Hepatocyte (in vitro differentiated cells): ENCODE measurements at regions not wholly inside any gene's neighbourhood (a gene's known extent, or its start where the extent isn't known, plus 50 kb on each side); places are given as distances from the start of the nearest gene placed in this dataset.

Source experiments
- EZH2 ChIP-seq: fragments of 200-600 bp; sonication (generic); IDR thresholded peaks from 2 replicates; pipeline ENCODE4 v1.6.1; 2016; ENCODE audit warnings: antibody characterized with exemption, mild to moderate bottlenecking, borderline replicate concordance
- TF ChIP-seq, protein P1 (sequence below): fragments of 200-600 bp; sonication (generic); IDR thresholded peaks from 2 replicates; pipeline ENCODE4 v1.5.1; 2016; ENCODE audit warnings: antibody characterized with exemption, mild to moderate bottlenecking; ENCODE audit not compliant: poor library complexity

DNA sequence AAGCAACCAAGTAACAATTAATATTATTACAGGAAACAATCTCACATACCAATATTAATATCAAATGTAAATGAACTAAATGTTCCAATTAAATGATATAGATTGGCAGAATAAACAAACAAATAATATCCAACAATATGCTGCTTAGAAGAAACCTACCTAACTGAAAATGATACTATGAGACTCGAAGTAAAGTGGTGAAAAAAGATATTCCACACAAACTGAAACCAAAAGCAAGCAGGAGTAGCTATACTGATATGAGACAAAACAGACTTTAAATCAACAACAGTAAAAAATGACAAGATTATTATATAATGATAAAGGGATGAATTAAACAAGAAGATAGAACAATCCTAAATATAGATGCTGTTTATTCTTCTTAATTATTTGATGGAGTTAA lies 140.1 kb downstream of the SPANXN4 start:
- TF ChIP-seq, protein P1, sequence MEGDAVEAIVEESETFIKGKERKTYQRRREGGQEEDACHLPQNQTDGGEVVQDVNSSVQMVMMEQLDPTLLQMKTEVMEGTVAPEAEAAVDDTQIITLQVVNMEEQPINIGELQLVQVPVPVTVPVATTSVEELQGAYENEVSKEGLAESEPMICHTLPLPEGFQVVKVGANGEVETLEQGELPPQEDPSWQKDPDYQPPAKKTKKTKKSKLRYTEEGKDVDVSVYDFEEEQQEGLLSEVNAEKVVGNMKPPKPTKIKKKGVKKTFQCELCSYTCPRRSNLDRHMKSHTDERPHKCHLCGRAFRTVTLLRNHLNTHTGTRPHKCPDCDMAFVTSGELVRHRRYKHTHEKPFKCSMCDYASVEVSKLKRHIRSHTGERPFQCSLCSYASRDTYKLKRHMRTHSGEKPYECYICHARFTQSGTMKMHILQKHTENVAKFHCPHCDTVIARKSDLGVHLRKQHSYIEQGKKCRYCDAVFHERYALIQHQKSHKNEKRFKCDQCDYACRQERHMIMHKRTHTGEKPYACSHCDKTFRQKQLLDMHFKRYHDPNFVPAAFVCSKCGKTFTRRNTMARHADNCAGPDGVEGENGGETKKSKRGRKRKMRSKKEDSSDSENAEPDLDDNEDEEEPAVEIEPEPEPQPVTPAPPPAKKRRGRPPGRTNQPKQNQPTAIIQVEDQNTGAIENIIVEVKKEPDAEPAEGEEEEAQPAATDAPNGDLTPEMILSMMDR: no peak
- TF ChIP-seq EZH2: no peak
